K562 (cell line): ENCODE measurements at regions not wholly inside any gene's neighbourhood (a gene's known extent, or its start where the extent isn't known, plus 50 kb on each side); places are given as distances from the start of the nearest gene placed in this dataset.

Experiments used
- BCLAF1 ChIP-seq, 2 experiments: fragments of 450-650 bp in 1 of 2; IDR thresholded peaks; 2 replicates each; pipeline ENCODE4 v1.6.1; 2011 to 2017; ENCODE audit warnings: low read depth in 2 of 2, antibody characterized with exemption in 1 of 2, borderline replicate concordance in 1 of 2, low read length in 1 of 2, mild to moderate bottlenecking in 1 of 2, mixed read lengths in 1 of 2; ENCODE audit not compliant: control insufficient read depth in 1 of 2
- CHD2 ChIP-seq: IDR thresholded peaks from 2 replicates; pipeline ENCODE4 v1.6.1; 2011; ENCODE audit warnings: low read depth, low read length
- E2F5 ChIP-seq: sonication (generic); formaldehyde crosslinking; IDR thresholded peaks from 2 replicates; pipeline ENCODE4 v1.8.0; 2022; ENCODE audit warnings: mild to moderate bottlenecking, missing genetic modification reagents
- GTF2E2 ChIP-seq: fragments of 200-800 bp; sonication (Bioruptor generic); IDR thresholded peaks from 2 replicates; pipeline ENCODE4 v1.6.1; 2016; ENCODE audit warnings: missing genetic modification characterization, missing compliant biosample characterization
- HLTF ChIP-seq: fragments of 450-650 bp; IDR thresholded peaks from 2 replicates; pipeline ENCODE4 v1.6.1; 2016
- HNRNPL ChIP-seq: fragments of 200-400 bp; formaldehyde crosslinking; IDR thresholded peaks from 2 replicates; pipeline ENCODE4 v1.6.1; 2017; ENCODE audit warnings: low read depth, mild to moderate bottlenecking, low read length
- KAT7 ChIP-seq: sonication (generic); formaldehyde crosslinking; IDR thresholded peaks from 2 replicates; pipeline ENCODE4 v1.8.0; 2022; ENCODE audit warnings: missing genetic modification reagents, mild to moderate bottlenecking, borderline replicate concordance
- NELFE ChIP-seq: IDR thresholded peaks from 2 replicates; pipeline ENCODE4 v1.6.1; 2011; ENCODE audit warnings: mild to moderate bottlenecking; ENCODE audit not compliant: insufficient read depth, insufficient read length
- NR3C1 ChIP-seq: sonication (generic); formaldehyde crosslinking; IDR thresholded peaks from 2 replicates; pipeline ENCODE4 v1.8.1; 2022; ENCODE audit warnings: missing genetic modification reagents
- PBX2 ChIP-seq, 2 experiments: IDR thresholded peaks in 1 of 2; conservative IDR thresholded peaks in 1 of 2; 2 replicates each; pipeline ENCODE4 v1.6.1; 2016; ENCODE audit warnings: low read depth in 2 of 2, mild to moderate bottlenecking in 1 of 2, missing compliant biosample characterization in 1 of 2, missing genetic modification characterization in 1 of 2, moderate library complexity in 1 of 2
- POLR2AphosphoS5 ChIP-seq: IDR thresholded peaks from 2 replicates; pipeline ENCODE4 v1.6.1; 2011; ENCODE audit warnings: mild to moderate bottlenecking, low read depth, low read length, moderate library complexity; ENCODE audit not compliant: control insufficient read depth, insufficient read depth
- POLR2G ChIP-seq: fragments of 200-400 bp; formaldehyde crosslinking; IDR thresholded peaks from 2 replicates; pipeline ENCODE4 v1.6.1; 2017; ENCODE audit warnings: low read depth, mild to moderate bottlenecking, antibody characterized with exemption, low read length, moderate library complexity
- ZNF239 ChIP-seq: fragments of 250-450 bp; sonication (Bioruptor Pico); IDR thresholded peaks from 2 replicates; pipeline ENCODE4 v1.4.0; 2020; ENCODE audit warnings: mild to moderate bottlenecking
- ZNF592 ChIP-seq: fragments of 450-650 bp; IDR thresholded peaks from 2 replicates; pipeline ENCODE4 v1.6.1; 2017; ENCODE audit warnings: antibody characterized with exemption, mild to moderate bottlenecking
- ZNF79 ChIP-seq: fragments of 250-450 bp; sonication (Bioruptor Pico); IDR thresholded peaks from 2 replicates; pipeline ENCODE4 v1.4.0; 2020; ENCODE audit warnings: low read depth, mild to moderate bottlenecking, moderate library complexity

GRCh38 chr6:146887447-146888077 is 288.8 kb downstream of the ADGB start (continued):
- TF ChIP-seq ZNF592 (peak; percentile 100), ZNF239 (CRISPR knock-in tag) (peak; percentile 99), E2F5 (CRISPR knock-in tag) (no peak), CHD2 (no peak), HLTF (no peak), ZNF79 (CRISPR knock-in tag) (peak; percentile 100), BCLAF1 (IDR thresholded peaks at IDR 0.05; ENCODE audit: borderline replicate concordance in 1 of 2, control insufficient read depth in 1 of 2, low read depth in 2 of 2, low read length in 1 of 2) (no peak), POLR2G (no peak), GTF2E2 (peak; percentile 98), PBX2 (CRISPR knock-in tag; IDR thresholded peaks at IDR 0.05; ENCODE audit: low read depth) (no peak), PBX2 (tag; conservative IDR thresholded peaks at IDR 0.05; ENCODE audit: low read depth) (peak; percentile 96), NELFE (no peak), NR3C1 (CRISPR knock-in tag) (no peak), HNRNPL (no peak), KAT7 (CRISPR knock-in tag) (no peak), POLR2AphosphoS5 (no peak)
